D721Med (cell line): ENCODE measurements at regions not wholly inside any gene's neighbourhood (a gene's known extent, or its start where the extent isn't known, plus 50 kb on each side); places are given as distances from the start of the nearest gene placed in this dataset.

Experiments used
- DNase-seq: peaks from one replicate; pipeline ENCODE4 v3.0.0; 2011; ENCODE audit warnings: low spot score; ENCODE audit not compliant: insufficient read length
- FAIRE-seq: peaks from 2 replicates; lab custom pipeline; 2011; peaks lifted over from hg19 to GRCh38; lab: Jason Lieb, UNC
- TF ChIP-seq, protein P1 (sequence below): IDR thresholded peaks from 2 replicates; pipeline ENCODE4 v1.5.1; 2012; ENCODE audit warnings: mild to moderate bottlenecking, control low read depth; ENCODE audit not compliant: insufficient read depth; ENCODE audit errors: missing control alignments

DNA sequence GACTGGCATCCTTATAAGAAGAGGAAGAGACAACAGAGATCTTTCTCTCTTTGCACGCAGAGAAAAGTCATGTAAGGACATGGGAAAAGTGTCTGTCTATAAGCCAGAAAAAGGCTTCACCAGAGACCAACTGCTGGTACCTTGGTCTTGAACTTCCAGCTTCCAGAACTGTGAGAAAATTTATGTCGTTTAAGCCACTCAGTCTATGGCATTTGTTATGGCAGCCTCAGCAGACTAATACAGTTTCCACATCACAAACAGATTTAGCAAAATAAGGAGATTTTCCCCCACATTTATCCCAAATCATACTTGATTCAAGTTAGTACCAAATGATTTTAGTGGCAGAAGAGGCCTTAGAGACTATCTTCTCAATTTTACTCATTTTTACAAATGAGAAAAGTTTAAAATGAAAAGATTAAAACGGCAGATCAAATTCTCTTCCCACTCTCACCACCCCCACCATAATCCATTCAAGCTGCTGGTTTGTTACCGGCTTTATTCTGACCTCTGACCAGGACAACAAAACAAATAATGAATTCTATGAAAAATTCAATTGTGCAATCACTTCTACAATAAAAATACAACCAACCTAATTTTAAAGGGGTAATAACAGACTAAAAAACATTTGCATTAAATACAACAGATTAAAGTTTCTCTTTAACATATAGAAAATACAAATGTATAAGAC is 316.3 kb downstream of the TBC1D4 start:
- DNase-seq (no peak), FAIRE-seq (no peak)
- TF ChIP-seq, protein P1, sequence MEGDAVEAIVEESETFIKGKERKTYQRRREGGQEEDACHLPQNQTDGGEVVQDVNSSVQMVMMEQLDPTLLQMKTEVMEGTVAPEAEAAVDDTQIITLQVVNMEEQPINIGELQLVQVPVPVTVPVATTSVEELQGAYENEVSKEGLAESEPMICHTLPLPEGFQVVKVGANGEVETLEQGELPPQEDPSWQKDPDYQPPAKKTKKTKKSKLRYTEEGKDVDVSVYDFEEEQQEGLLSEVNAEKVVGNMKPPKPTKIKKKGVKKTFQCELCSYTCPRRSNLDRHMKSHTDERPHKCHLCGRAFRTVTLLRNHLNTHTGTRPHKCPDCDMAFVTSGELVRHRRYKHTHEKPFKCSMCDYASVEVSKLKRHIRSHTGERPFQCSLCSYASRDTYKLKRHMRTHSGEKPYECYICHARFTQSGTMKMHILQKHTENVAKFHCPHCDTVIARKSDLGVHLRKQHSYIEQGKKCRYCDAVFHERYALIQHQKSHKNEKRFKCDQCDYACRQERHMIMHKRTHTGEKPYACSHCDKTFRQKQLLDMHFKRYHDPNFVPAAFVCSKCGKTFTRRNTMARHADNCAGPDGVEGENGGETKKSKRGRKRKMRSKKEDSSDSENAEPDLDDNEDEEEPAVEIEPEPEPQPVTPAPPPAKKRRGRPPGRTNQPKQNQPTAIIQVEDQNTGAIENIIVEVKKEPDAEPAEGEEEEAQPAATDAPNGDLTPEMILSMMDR, result no peak

DNA sequence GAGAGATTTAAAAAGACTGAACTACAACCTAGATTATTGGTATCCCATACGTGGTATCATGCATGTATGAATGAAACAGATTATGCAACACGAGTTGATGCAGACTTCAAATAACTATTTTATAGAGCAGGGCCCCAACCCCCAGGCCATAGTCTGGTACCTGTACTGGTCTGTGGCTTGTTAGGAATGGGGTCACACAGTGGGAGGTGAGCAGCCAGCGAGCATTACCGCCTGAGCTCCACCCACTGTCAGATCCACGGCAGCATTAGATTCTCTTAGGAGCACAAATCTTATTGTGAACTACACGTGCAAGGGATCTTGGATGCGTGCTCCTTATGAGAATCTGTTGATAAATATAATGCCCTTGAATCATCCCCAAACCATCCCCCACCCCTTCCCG is 320.2 kb downstream of the TBC1D4 start:
- DNase-seq, result no peak
- TF ChIP-seq, protein P1, result no peak
- FAIRE-seq, result no peak

DNA sequence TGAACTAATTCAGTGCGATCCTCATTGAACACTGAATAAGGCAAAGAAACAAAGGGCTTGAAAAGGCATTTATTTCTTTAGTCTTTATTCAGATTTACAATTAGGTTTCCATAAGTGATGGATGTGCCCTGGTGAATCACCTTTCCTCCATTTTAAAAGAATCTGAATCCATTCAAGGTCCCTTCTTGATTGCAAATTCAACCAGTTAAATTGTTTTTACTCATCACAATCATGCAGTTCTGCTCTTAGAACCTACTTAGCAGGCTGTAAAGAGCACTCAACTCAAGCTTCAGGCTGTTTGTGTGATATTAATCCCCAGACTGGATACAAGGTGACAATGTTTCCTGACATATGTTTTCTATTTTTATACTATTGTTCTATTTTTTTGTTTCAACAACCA is 321.0 kb downstream of the TBC1D4 start:
- no peak for FAIRE-seq
- DNase-seq, result no peak

DNA sequence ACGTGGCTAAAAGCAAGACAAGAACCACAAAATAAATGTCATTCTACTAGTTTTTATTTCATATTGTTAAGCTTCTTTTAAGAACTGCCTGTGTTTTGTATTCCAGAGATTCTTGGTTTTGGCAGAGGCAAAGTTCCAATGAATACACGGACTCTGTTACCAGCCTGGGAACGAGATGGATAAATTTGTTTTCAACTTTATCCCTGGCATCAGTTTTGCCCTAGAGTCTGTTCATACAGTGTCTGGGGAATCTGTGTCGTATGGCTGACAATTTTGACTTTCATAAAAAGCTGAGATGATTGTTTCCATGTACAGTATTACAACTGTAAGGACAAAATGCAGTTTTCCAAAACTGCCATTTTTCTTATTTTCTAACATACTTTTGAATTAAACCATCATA is 327.6 kb downstream of the TBC1D4 start:
- DNase-seq (no peak), FAIRE-seq (no peak)
- TF ChIP-seq, protein P1, result no peak

More for the DNA sequence above, 321.0 kb downstream of the TBC1D4 start:
- TF ChIP-seq, protein P1, result no peak

DNA sequence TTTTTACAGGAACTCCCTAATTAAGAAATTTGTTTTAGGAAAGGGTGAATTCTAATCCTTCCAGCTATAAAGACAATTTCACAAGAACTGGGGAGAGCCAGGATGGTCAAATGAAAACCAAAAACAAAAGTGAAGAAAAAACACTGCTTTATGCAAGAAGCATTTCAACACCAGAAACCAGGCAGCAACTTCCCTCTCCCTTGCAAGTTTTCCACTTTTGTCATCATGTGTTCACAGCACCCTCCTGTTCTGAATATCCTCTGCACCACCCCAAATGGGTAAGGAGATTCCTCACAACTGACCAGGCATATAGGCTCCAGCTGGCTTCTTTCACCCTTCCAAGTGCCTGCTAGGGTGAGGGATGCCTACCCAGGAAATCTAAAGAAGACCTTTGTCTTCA is 328.1 kb downstream of the TBC1D4 start:
- DNase-seq (no peak), FAIRE-seq (no peak)
- TF ChIP-seq, protein P1, result no peak

DNA sequence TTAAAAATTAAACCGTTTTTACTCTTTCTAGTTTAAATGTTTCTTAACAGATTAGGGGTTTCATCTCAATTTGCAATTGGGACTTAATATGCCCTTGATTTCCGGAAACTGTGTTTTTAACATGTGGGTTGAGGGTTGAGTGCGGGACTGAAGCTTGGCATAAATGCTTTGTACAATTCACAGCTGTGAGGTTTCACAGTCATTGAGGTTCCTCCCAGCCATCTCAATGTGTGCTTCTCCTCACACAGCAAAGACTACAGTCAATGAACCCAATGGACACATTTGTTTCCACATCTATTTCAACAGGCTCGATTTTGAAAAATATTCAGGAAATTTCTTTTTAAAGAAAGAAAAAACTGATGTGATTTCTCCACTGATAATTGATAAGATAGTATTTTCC is 328.6 kb downstream of the TBC1D4 start:
- TF ChIP-seq, protein P1, result no peak
- no peak for FAIRE-seq
- DNase-seq, result no peak

DNA sequence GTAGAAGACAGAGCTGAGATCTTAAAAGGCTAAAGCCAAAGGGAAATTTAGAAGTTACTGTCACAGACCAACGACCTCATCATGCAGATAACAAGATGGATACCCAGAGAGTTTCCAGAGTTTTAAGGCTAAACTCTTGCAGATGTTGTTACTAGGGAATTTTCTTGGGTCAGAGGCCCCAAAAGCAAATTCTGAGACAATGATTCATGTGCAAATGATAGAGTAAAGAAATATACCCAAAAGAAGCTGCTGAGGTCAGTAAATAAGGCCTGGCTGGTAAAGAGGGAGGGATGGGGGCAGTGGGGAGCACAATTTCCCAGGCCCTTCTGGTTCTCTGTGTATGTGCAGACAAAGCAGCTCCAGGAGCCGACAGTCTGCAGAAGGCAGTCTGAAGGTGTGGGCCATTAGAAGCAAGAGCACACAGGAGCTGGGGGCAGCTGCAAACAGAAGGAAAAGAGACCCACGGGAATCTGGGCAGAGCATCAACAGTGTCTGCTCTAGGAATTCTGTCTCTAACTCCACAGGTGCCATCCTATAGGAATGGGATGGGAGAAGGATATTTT is 330.8 kb downstream of the TBC1D4 start:
- TF ChIP-seq, protein P1, result no peak
- FAIRE-seq (no peak), DNase-seq (no peak)
